AG08395 (cell line): ENCODE measurements at regions not wholly inside any gene's neighbourhood (a gene's known extent, or its start where the extent isn't known, plus 50 kb on each side); places are given as distances from the start of the nearest gene placed in this dataset.

Experiments used
- DNase-seq: peaks from one replicate; pipeline ENCODE4 v3.0.0; 2012; ENCODE audit warnings: mixed read lengths, low spot score

- no peak for DNase-seq
Measured at GRCh38 chr11:41861838-41862237, 402.4 kb upstream of the LRRC4C start.

- DNase-seq = no peak
Measured at GRCh38 chr11:41866525-41866924, 407.1 kb upstream of the LRRC4C start.

GRCh38 chr11:41868606-41869005, 409.2 kb upstream of the LRRC4C start:
- no peak for DNase-seq

GRCh38 chr11:41872426-41872825, 413.0 kb upstream of the LRRC4C start:
- DNase-seq = no peak

GRCh38 chr11:41872870-41873269, 413.4 kb upstream of the LRRC4C start:
- DNase-seq = no peak

GRCh38 chr11:41878095-41878494, 418.6 kb upstream of the LRRC4C start:
- no peak for DNase-seq

GRCh38 chr11:41879214-41879613, 419.8 kb upstream of the LRRC4C start:
- DNase-seq = peak; percentile 30

GRCh38 chr11:41895081-41895480, 435.6 kb upstream of the LRRC4C start:
- no peak for DNase-seq

- DNase-seq = no peak
Measured at GRCh38 chr11:41897991-41898390, 438.5 kb upstream of the LRRC4C start.

- DNase-seq = no peak
Measured at GRCh38 chr11:41917900-41918299, 458.4 kb upstream of the LRRC4C start.

- no peak for DNase-seq
Measured at GRCh38 chr11:41920374-41920773, 460.9 kb upstream of the LRRC4C start.

GRCh38 chr11:41921746-41922390, 462.4 kb upstream of the LRRC4C start:
- DNase-seq = no peak

GRCh38 chr11:41926339-41926738, 466.9 kb upstream of the LRRC4C start:
- no peak for DNase-seq

- no peak for DNase-seq
Measured at GRCh38 chr11:41935241-41935640, 475.8 kb upstream of the LRRC4C start.

GRCh38 chr11:41935795-41936194, 476.3 kb upstream of the LRRC4C start:
- DNase-seq = no peak

- DNase-seq = no peak
Measured at GRCh38 chr11:41943656-41944055, 484.2 kb upstream of the LRRC4C start.

GRCh38 chr11:41947392-41947791, 487.9 kb upstream of the LRRC4C start:
- DNase-seq = no peak

- DNase-seq = no peak
Measured at GRCh38 chr11:41950470-41951143, 491.2 kb upstream of the LRRC4C start.

GRCh38 chr11:41954034-41954433, 494.6 kb upstream of the LRRC4C start:
- peak; percentile 16 for DNase-seq

- DNase-seq = no peak
Measured at GRCh38 chr11:41955066-41955465, 495.6 kb upstream of the LRRC4C start.

GRCh38 chr11:41955635-41956400, 496.4 kb upstream of the LRRC4C start:
- DNase-seq = no peak

- no peak for DNase-seq
Measured at GRCh38 chr11:41963406-41963805, 504.0 kb upstream of the LRRC4C start.

GRCh38 chr11:41970681-41971080, 511.2 kb upstream of the LRRC4C start:
- no peak for DNase-seq
